GM23338 (cell line): ENCODE measurements at regions not wholly inside any gene's neighbourhood (a gene's known extent, or its start where the extent isn't known, plus 50 kb on each side); places are given as distances from the start of the nearest gene placed in this dataset.

ENCODE experiments used
- EZH2 ChIP-seq: fragments of 200-600 bp; sonication (generic); IDR thresholded peaks from one replicate; pipeline ENCODE4 v1.8.0; 2017; ENCODE audit warnings: antibody characterized with exemption, mild to moderate bottlenecking, low read depth; ENCODE audit not compliant: unreplicated experiment
- EZH2phosphoT487 ChIP-seq: fragments of 200-600 bp; sonication (generic); IDR thresholded peaks from one replicate; pipeline ENCODE4 v1.8.1; 2018; ENCODE audit warnings: antibody characterized with exemption; ENCODE audit not compliant: unreplicated experiment
- JUNB ChIP-seq: IDR thresholded peaks from one replicate; pipeline ENCODE4 v1.6.1; 2016; ENCODE audit warnings: antibody characterized with exemption; ENCODE audit not compliant: unreplicated experiment
- POLR2AphosphoS5 ChIP-seq: IDR thresholded peaks from 2 replicates; pipeline ENCODE4 v1.6.1; 2016; ENCODE audit warnings: antibody characterized with exemption, low read depth
- ZNF331 ChIP-seq: fragments of 250-450 bp; sonication (Bioruptor Pico); IDR thresholded peaks from 2 replicates; pipeline ENCODE4 v1.5.0; 2020; ENCODE audit warnings: low read depth, mild to moderate bottlenecking, moderate library complexity
- TF ChIP-seq, protein P1 (sequence below): IDR thresholded peaks from one replicate; pipeline ENCODE4 v1.6.1; 2018; ENCODE audit warnings: antibody characterized with exemption; ENCODE audit not compliant: unreplicated experiment
- TF ChIP-seq, protein P2 (sequence below), 2 experiments: fragments of 200-600 bp in 1 of 2; sonication (generic) in 1 of 2; conservative IDR thresholded peaks; 2 replicates each; pipeline versions ENCODE4 v1.5.1 to v1.6.1; 2016 to 2017; ENCODE audit warnings: antibody characterized with exemption in 2 of 2, low read depth in 2 of 2, mild to moderate bottlenecking in 2 of 2, moderate library complexity in 1 of 2
- TF ChIP-seq, protein P3 (sequence below): IDR thresholded peaks from 2 replicates; pipeline ENCODE4 v1.6.1; 2016; ENCODE audit warnings: antibody characterized with exemption

DNA sequence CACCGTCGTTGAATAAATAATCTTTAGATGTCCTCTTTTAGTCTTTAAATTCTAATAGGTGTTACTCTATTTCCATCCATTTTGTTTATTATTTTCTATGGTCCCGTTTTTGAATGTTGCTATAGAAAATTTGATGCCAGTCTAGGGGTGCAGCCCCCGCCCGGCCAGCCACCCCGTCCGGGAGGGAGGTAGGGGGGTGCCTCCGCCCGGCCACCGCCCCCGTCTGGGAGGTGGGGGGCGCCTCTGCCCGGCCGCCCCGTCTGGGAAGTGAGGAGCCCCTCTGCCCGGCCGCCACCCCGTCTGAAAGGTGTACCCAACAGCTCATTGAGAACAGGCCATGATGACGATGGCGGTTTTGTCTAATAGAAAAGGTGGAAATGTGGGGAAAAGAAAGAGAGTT, 2372.2 kb upstream of the WWC1 start:
- TF ChIP-seq, protein P1, sequence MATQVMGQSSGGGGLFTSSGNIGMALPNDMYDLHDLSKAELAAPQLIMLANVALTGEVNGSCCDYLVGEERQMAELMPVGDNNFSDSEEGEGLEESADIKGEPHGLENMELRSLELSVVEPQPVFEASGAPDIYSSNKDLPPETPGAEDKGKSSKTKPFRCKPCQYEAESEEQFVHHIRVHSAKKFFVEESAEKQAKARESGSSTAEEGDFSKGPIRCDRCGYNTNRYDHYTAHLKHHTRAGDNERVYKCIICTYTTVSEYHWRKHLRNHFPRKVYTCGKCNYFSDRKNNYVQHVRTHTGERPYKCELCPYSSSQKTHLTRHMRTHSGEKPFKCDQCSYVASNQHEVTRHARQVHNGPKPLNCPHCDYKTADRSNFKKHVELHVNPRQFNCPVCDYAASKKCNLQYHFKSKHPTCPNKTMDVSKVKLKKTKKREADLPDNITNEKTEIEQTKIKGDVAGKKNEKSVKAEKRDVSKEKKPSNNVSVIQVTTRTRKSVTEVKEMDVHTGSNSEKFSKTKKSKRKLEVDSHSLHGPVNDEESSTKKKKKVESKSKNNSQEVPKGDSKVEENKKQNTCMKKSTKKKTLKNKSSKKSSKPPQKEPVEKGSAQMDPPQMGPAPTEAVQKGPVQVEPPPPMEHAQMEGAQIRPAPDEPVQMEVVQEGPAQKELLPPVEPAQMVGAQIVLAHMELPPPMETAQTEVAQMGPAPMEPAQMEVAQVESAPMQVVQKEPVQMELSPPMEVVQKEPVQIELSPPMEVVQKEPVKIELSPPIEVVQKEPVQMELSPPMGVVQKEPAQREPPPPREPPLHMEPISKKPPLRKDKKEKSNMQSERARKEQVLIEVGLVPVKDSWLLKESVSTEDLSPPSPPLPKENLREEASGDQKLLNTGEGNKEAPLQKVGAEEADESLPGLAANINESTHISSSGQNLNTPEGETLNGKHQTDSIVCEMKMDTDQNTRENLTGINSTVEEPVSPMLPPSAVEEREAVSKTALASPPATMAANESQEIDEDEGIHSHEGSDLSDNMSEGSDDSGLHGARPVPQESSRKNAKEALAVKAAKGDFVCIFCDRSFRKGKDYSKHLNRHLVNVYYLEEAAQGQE: no peak
- TF ChIP-seq, protein P2, sequence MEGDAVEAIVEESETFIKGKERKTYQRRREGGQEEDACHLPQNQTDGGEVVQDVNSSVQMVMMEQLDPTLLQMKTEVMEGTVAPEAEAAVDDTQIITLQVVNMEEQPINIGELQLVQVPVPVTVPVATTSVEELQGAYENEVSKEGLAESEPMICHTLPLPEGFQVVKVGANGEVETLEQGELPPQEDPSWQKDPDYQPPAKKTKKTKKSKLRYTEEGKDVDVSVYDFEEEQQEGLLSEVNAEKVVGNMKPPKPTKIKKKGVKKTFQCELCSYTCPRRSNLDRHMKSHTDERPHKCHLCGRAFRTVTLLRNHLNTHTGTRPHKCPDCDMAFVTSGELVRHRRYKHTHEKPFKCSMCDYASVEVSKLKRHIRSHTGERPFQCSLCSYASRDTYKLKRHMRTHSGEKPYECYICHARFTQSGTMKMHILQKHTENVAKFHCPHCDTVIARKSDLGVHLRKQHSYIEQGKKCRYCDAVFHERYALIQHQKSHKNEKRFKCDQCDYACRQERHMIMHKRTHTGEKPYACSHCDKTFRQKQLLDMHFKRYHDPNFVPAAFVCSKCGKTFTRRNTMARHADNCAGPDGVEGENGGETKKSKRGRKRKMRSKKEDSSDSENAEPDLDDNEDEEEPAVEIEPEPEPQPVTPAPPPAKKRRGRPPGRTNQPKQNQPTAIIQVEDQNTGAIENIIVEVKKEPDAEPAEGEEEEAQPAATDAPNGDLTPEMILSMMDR (conservative IDR thresholded peaks at IDR 0.05; ENCODE audit: low read depth in 2 of 2): no peak
- TF ChIP-seq EZH2phosphoT487 (no peak), EZH2 (no peak), POLR2AphosphoS5 (no peak), JUNB (no peak), ZNF331 (CRISPR knock-in tag) (no peak)
- TF ChIP-seq, protein P3, sequence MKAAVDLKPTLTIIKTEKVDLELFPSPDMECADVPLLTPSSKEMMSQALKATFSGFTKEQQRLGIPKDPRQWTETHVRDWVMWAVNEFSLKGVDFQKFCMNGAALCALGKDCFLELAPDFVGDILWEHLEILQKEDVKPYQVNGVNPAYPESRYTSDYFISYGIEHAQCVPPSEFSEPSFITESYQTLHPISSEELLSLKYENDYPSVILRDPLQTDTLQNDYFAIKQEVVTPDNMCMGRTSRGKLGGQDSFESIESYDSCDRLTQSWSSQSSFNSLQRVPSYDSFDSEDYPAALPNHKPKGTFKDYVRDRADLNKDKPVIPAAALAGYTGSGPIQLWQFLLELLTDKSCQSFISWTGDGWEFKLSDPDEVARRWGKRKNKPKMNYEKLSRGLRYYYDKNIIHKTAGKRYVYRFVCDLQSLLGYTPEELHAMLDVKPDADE: no peak
